GM12878 (cell line): ENCODE measurements at regions not wholly inside any gene's neighbourhood (a gene's known extent, or its start where the extent isn't known, plus 50 kb on each side); places are given as distances from the start of the nearest gene placed in this dataset.

Experiments
- ATAC-seq: fragments of 200-7000 bp; cut with Tn5 transposase; 3 replicates; pipeline ENCODE4 v1.9.1; 2020; ENCODE audit warnings: mild to moderate bottlenecking, moderate library complexity
- BruUV-seq: library from RNA; stranded (reverse); fragments of 400-500 nt; replicated peaks from 2 replicates; lab custom pipeline; 2021; lab: Mats Ljungman, UMichigan
- CTCF ChIA-PET: fragments of 300-600 bp; sonication (Branson Sonifier 250); formaldehyde crosslinking; extraction: SDS; loops from one replicate; lab custom pipeline; 2021; ENCODE audit warnings: inconsistent platforms; lab: Yijun Ruan, JAX
- POLR2A ChIA-PET: fragments of 350-600 bp; formaldehyde crosslinking; extraction: SDS; loops from one replicate; lab custom pipeline; 2021; ENCODE audit warnings: inconsistent platforms; lab: Charles Lee
- RAD21 ChIA-PET: fragments of 300-600 bp; sonication (Branson Sonifier 250); formaldehyde crosslinking; loops from one replicate; lab custom pipeline; 2023; ENCODE audit warnings: antibody characterized with exemption; ENCODE audit not compliant: unreplicated experiment; lab: Charles Lee
- SMC1A ChIA-PET: fragments of 300-600 bp; sonication (Branson Sonifier 250); formaldehyde crosslinking; loops from one replicate; lab custom pipeline; 2023; ENCODE audit not compliant: unreplicated experiment, uncharacterized antibody; lab: Charles Lee
- DNase-seq: peaks from one replicate; pipeline ENCODE4 v3.0.0-alpha.2; 2011; ENCODE audit warnings: low read depth, low spot score
- FAIRE-seq: peaks from 3 replicates; lab custom pipeline; 2011; peaks lifted over from hg19 to GRCh38; lab: Jason Lieb, UNC
- H2AFZ ChIP-seq: 2 replicates; pipeline ENCODE4 v1.6.0; 2011; ENCODE audit warnings: low read depth, low read length, control low read depth; ENCODE audit not compliant: control insufficient read depth
- H3K27ac ChIP-seq: 2 replicates; pipeline ENCODE4 v1.5.1; 2011; ENCODE audit warnings: control low read depth; ENCODE audit not compliant: control insufficient read depth, insufficient read depth
- H3K27me3 ChIP-seq, 2 experiments: replicated peaks in 1 of 2; 2 replicates each; pipeline versions ENCODE4 v1.6.0 to v1.6.1; 2011; ENCODE audit warnings: low read length in 1 of 2; ENCODE audit not compliant: control insufficient read depth in 2 of 2, insufficient read depth in 2 of 2
- H3K36me3 ChIP-seq, 2 experiments: 2 replicates each; pipeline ENCODE4 v1.5.1; 2011; ENCODE audit warnings: low read length in 1 of 2; ENCODE audit not compliant: control insufficient read depth in 2 of 2, insufficient read depth in 2 of 2
- H3K4me1 ChIP-seq: 2 replicates; pipeline ENCODE4 v1.6.1; 2011; ENCODE audit warnings: mild to moderate bottlenecking, low read length, moderate library complexity, mixed read lengths; ENCODE audit not compliant: control insufficient read depth, insufficient read depth
- H3K4me2 ChIP-seq: 2 replicates; pipeline ENCODE4 v1.6.0; 2011; ENCODE audit warnings: control low read depth; ENCODE audit not compliant: control insufficient read depth, insufficient read depth
- H3K4me3 ChIP-seq: fragments of 200-600 bp; sonication (generic); 2 replicates; pipeline ENCODE4 v1.5.1; 2016
- H3K79me2 ChIP-seq: 2 replicates; pipeline ENCODE4 v1.6.0; 2011; ENCODE audit warnings: low read length; ENCODE audit not compliant: control insufficient read depth, insufficient read depth
- H3K9ac ChIP-seq: 2 replicates; pipeline ENCODE4 v1.8.0; 2011; ENCODE audit warnings: low read length, control low read depth, mixed read lengths; ENCODE audit not compliant: control insufficient read depth, insufficient read depth
- H3K9me3 ChIP-seq: replicated peaks from 3 replicates; pipeline ENCODE4 v1.5.1; 2011; ENCODE audit warnings: mild to moderate bottlenecking, low read length; ENCODE audit not compliant: control insufficient read depth, insufficient read depth
- H4K20me1 ChIP-seq: 2 replicates; pipeline ENCODE4 v1.6.0; 2011; ENCODE audit not compliant: control insufficient read depth, insufficient read depth
- CBX5 ChIP-seq: sonication (generic); IDR thresholded peaks from 2 replicates; pipeline ENCODE4 v1.6.1; 2016; ENCODE audit warnings: low read depth, moderate library complexity, mild to moderate bottlenecking, inconsistent platforms
- ESRRA ChIP-seq: IDR thresholded peaks from 2 replicates; pipeline ENCODE4 v1.6.1; 2012; ENCODE audit warnings: mild to moderate bottlenecking, low read length, improper control_type of control experiment
- HDAC6 ChIP-seq: fragments of 200-600 bp; sonication (generic); IDR thresholded peaks from one replicate; pipeline ENCODE4 v1.8.0; 2017; ENCODE audit warnings: antibody characterized with exemption; ENCODE audit not compliant: unreplicated experiment
- LARP7 ChIP-seq: fragments of 450-650 bp; IDR thresholded peaks from 2 replicates; pipeline ENCODE4 v1.6.1; 2017; ENCODE audit warnings: mild to moderate bottlenecking
- NFIC ChIP-seq: IDR thresholded peaks from 2 replicates; pipeline ENCODE4 v1.6.1; 2012; ENCODE audit warnings: low read depth, mild to moderate bottlenecking, inconsistent platforms, low read length, moderate library complexity
- RCOR1 ChIP-seq: conservative IDR thresholded peaks from 2 replicates; pipeline ENCODE4 v1.6.1; 2012; ENCODE audit warnings: low read depth, low read length, improper control_type of control experiment
- SUZ12 ChIP-seq: fragments of 200-600 bp; sonication (generic); IDR thresholded peaks from one replicate; pipeline ENCODE4 v1.6.1; 2018; ENCODE audit warnings: antibody characterized with exemption, mild to moderate bottlenecking; ENCODE audit not compliant: unreplicated experiment
- TCF12 ChIP-seq: IDR thresholded peaks from 2 replicates; pipeline ENCODE4 v1.6.1; 2011; ENCODE audit warnings: low read depth, mild to moderate bottlenecking, low read length
- ZSCAN29 ChIP-seq: fragments of 450-650 bp; IDR thresholded peaks from 2 replicates; pipeline ENCODE4 v1.6.1; 2017; ENCODE audit warnings: mild to moderate bottlenecking, moderate library complexity
- WGBS: methylation state at CpG from one replicate; pipeline ENCODE4 v1.1.6; 2016; ENCODE audit warnings: low lambda C conversion rate; ENCODE audit not compliant: insufficient replicate concordance, insufficient coverage; ENCODE audit errors: missing lambda C conversion rate; 5-methylcytosine and 5-hydroxymethylcytosine counted together
- in situ Hi-C: fragments of 300-500 bp; cut with MboI; formaldehyde crosslinking; loops from 9 replicates; pipeline ENCODE4 v1.14.3; 2018; ENCODE audit warnings: mixed read lengths
- intact Hi-C: fragments of 100-400 bp; cut with micrococcal nuclease; formaldehyde crosslinking; loops from one replicate; pipeline ENCODE4 v1.14.2; 2022; ENCODE audit not compliant: unreplicated experiment
- TF ChIP-seq, protein P1 (sequence below): fragments of 450-650 bp; IDR thresholded peaks from 2 replicates; pipeline ENCODE4 v1.6.1; 2014; ENCODE audit warnings: mild to moderate bottlenecking
- TF ChIP-seq, protein P2 (sequence below): fragments of 450-650 bp; IDR thresholded peaks from 2 replicates; pipeline ENCODE4 v1.6.1; 2017; ENCODE audit warnings: borderline replicate concordance
- TF ChIP-seq, protein P3 (sequence below): fragments of 450-650 bp; IDR thresholded peaks from 2 replicates; pipeline ENCODE4 v1.6.1; 2017; ENCODE audit warnings: mild to moderate bottlenecking, moderate library complexity

- ATAC-seq (no peak), FAIRE-seq (no peak), DNase-seq (no peak)
- Histone ChIP-seq H3K9me3 (no peaks in the 10 kb centered on the region), H3K27me3 (no peaks in the 10 kb centered on the region), H3K4me3 (no peak overlapping the region), H3K9ac (no peak overlapping the region), H3K79me2 (peaks cover 1% of the 10 kb centered on the region; the same call in 1 of the 2 replicates), H3K4me2 (no peak overlapping the region), H3K27ac (no peak overlapping the region), H3K4me1 (peaks cover 18% of the 10 kb centered on the region), H2AFZ (no peak overlapping the region), H3K36me3 (no peaks in the 10 kb centered on the region), H4K20me1 (no peaks in the 10 kb centered on the region)
- no TSS peak for BruUV-seq
- 66% methylated on average over 5 of the region's 5 CpGs for WGBS
- in situ Hi-C loops: no loop called here
- TF ChIP-seq LARP7: no peak
- no peak for TF ChIP-seq CBX5
- TF ChIP-seq HDAC6: no peak
- TF ChIP-seq NFIC: no peak
- no peak for TF ChIP-seq SUZ12
- TF ChIP-seq ESRRA: no peak
- TF ChIP-seq, protein P1, sequence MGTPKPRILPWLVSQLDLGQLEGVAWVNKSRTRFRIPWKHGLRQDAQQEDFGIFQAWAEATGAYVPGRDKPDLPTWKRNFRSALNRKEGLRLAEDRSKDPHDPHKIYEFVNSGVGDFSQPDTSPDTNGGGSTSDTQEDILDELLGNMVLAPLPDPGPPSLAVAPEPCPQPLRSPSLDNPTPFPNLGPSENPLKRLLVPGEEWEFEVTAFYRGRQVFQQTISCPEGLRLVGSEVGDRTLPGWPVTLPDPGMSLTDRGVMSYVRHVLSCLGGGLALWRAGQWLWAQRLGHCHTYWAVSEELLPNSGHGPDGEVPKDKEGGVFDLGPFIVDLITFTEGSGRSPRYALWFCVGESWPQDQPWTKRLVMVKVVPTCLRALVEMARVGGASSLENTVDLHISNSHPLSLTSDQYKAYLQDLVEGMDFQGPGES: no peak
- TF ChIP-seq, protein P2, sequence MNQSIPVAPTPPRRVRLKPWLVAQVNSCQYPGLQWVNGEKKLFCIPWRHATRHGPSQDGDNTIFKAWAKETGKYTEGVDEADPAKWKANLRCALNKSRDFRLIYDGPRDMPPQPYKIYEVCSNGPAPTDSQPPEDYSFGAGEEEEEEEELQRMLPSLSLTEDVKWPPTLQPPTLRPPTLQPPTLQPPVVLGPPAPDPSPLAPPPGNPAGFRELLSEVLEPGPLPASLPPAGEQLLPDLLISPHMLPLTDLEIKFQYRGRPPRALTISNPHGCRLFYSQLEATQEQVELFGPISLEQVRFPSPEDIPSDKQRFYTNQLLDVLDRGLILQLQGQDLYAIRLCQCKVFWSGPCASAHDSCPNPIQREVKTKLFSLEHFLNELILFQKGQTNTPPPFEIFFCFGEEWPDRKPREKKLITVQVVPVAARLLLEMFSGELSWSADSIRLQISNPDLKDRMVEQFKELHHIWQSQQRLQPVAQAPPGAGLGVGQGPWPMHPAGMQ: no peak
- TF ChIP-seq TCF12: no peak
- TF ChIP-seq, protein P3, sequence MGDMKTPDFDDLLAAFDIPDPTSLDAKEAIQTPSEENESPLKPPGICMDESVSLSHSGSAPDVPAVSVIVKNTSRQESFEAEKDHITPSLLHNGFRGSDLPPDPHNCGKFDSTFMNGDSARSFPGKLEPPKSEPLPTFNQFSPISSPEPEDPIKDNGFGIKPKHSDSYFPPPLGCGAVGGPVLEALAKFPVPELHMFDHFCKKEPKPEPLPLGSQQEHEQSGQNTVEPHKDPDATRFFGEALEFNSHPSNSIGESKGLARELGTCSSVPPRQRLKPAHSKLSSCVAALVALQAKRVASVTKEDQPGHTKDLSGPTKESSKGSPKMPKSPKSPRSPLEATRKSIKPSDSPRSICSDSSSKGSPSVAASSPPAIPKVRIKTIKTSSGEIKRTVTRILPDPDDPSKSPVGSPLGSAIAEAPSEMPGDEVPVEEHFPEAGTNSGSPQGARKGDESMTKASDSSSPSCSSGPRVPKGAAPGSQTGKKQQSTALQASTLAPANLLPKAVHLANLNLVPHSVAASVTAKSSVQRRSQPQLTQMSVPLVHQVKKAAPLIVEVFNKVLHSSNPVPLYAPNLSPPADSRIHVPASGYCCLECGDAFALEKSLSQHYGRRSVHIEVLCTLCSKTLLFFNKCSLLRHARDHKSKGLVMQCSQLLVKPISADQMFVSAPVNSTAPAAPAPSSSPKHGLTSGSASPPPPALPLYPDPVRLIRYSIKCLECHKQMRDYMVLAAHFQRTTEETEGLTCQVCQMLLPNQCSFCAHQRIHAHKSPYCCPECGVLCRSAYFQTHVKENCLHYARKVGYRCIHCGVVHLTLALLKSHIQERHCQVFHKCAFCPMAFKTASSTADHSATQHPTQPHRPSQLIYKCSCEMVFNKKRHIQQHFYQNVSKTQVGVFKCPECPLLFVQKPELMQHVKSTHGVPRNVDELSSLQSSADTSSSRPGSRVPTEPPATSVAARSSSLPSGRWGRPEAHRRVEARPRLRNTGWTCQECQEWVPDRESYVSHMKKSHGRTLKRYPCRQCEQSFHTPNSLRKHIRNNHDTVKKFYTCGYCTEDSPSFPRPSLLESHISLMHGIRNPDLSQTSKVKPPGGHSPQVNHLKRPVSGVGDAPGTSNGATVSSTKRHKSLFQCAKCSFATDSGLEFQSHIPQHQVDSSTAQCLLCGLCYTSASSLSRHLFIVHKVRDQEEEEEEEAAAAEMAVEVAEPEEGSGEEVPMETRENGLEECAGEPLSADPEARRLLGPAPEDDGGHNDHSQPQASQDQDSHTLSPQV: no peak
- no peak for TF ChIP-seq RCOR1
- no peak for TF ChIP-seq ZSCAN29
- POLR2A ChIA-PET: no interaction called here
- RAD21 ChIA-PET: no interaction called here
- CTCF ChIA-PET: no interaction called here
- intact Hi-C loops: no loop called here
- SMC1A ChIA-PET: interaction anchor here (1.0 kb wide), 1 partner anchor 421 kb away, joined by 3 read pairs; no protein-coding TSS in a partner anchor
Observed at GRCh38 chr1:38565020-38565491, 294.5 kb downstream of the RRAGC start.
